ENCODE measurements at regions not wholly inside any gene's neighbourhood (a gene's known extent, or its start where the extent isn't known, plus 50 kb on each side); places are given as distances from the start of the nearest gene placed in this dataset.

GRCh38 chr9:115988701-115989100 lies 164.9 kb upstream of the PAPPA start:
- TF ChIP-seq POLR2A (IDR thresholded peaks at IDR 0.05) (no peak), CTCF (IDR thresholded peaks at IDR 0.05) (no peak), EP300 (IDR thresholded peaks at IDR 0.05) (no peak)
